GM19455 (cell line): ENCODE measurements at regions not wholly inside any gene's neighbourhood (a gene's known extent, or its start where the extent isn't known, plus 50 kb on each side); places are given as distances from the start of the nearest gene placed in this dataset.

Experiments
- ATAC-seq: cut with Tn5 transposase; IDR thresholded peaks from one replicate; pipeline ENCODE4 v1.9.1; 2021; ENCODE audit not compliant: unreplicated experiment

GRCh38 chr4:20575486-20575885, 124.8 kb upstream of the PACRGL start:
- no peak for ATAC-seq

GRCh38 chr4:20576861-20577260, 123.4 kb upstream of the PACRGL start:
- no peak for ATAC-seq

- no peak for ATAC-seq
Observed at GRCh38 chr4:20577702-20578101, 122.6 kb upstream of the PACRGL start.

GRCh38 chr4:20580907-20581306, 119.4 kb upstream of the PACRGL start:
- ATAC-seq = no peak

GRCh38 chr4:20589436-20589835, 110.8 kb upstream of the PACRGL start:
- ATAC-seq = no peak

GRCh38 chr4:20590849-20591248, 109.4 kb upstream of the PACRGL start:
- no peak for ATAC-seq

- ATAC-seq = no peak
Observed at GRCh38 chr4:20591571-20591970, 108.7 kb upstream of the PACRGL start.

GRCh38 chr4:20592013-20592412, 108.2 kb upstream of the PACRGL start:
- ATAC-seq = no peak

GRCh38 chr4:20592663-20593062, 107.6 kb upstream of the PACRGL start:
- ATAC-seq = no peak

- no peak for ATAC-seq
Observed at GRCh38 chr4:20598626-20599025, 101.6 kb upstream of the PACRGL start.

- no peak for ATAC-seq
Observed at GRCh38 chr4:20603671-20604313, 96.5 kb upstream of the PACRGL start.

GRCh38 chr4:20612313-20612712, 87.9 kb upstream of the PACRGL start:
- ATAC-seq = no peak

- ATAC-seq = no peak
Observed at GRCh38 chr4:20614816-20615215, 85.4 kb upstream of the PACRGL start.

- ATAC-seq = no peak
Observed at GRCh38 chr4:20615486-20616260, 84.6 kb upstream of the PACRGL start.

GRCh38 chr4:20616313-20616712, 83.9 kb upstream of the PACRGL start:
- no peak for ATAC-seq

GRCh38 chr4:20616848-20617247, 83.4 kb upstream of the PACRGL start:
- no peak for ATAC-seq

- no peak for ATAC-seq
Observed at GRCh38 chr4:20617678-20618396, 82.4 kb upstream of the PACRGL start.

GRCh38 chr4:20618731-20619130, 81.5 kb upstream of the PACRGL start:
- ATAC-seq = no peak

GRCh38 chr4:20621476-20621875, 78.8 kb upstream of the PACRGL start:
- ATAC-seq = no peak

GRCh38 chr4:20622701-20623100, 77.6 kb upstream of the PACRGL start:
- ATAC-seq = no peak

- ATAC-seq = no peak
Observed at GRCh38 chr4:20623939-20624338, 76.3 kb upstream of the PACRGL start.

GRCh38 chr4:20624793-20625374, 75.4 kb upstream of the PACRGL start:
- ATAC-seq = no peak
